Keratinocyte (primary cell): ENCODE measurements at regions not wholly inside any gene's neighbourhood (a gene's known extent, or its start where the extent isn't known, plus 50 kb on each side); places are given as distances from the start of the nearest gene placed in this dataset.

Experiments
- EZH2 ChIP-seq: IDR thresholded peaks from one replicate; pipeline ENCODE4 v1.6.1; 2012; ENCODE audit warnings: inconsistent platforms, mild to moderate bottlenecking, low read length, moderate library complexity
- TF ChIP-seq, protein P1 (sequence below), 3 experiments: IDR thresholded peaks in 1 of 3; conservative IDR thresholded peaks in 1 of 3; optimal IDR thresholded peaks in 1 of 3; 2 replicates in 2 of 3; 3 replicates in 1 of 3; pipeline versions ENCODE3 to v1.5.1; 2011; ENCODE audit warnings: low read length in 3 of 3, mild to moderate bottlenecking in 3 of 3, moderate library complexity in 2 of 3, control low read depth in 1 of 3, inconsistent platforms in 1 of 3; ENCODE audit not compliant: insufficient read depth in 2 of 3; ENCODE audit errors: extremely low read depth in 1 of 3

DNA sequence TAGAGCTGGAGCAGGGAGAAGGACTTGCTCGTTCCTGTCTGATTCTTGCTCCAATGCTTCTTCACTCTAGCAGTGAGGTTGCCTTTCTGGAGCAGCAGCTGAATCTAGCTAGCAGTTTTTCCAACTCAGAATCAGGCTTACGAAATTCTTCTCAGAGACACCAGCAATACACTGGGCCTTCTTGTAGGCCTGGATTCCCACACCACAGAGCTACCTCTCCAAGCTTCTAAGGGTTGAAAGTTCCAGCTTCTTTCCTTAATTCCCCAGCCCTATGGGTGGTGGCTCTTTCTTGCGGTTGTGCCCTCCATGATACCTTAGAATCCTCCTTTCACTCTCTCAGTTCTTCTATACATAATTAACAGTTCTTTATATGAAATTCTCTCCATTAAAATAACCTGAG, 586.6 kb downstream of the INHBA start:
- TF ChIP-seq, protein P1, sequence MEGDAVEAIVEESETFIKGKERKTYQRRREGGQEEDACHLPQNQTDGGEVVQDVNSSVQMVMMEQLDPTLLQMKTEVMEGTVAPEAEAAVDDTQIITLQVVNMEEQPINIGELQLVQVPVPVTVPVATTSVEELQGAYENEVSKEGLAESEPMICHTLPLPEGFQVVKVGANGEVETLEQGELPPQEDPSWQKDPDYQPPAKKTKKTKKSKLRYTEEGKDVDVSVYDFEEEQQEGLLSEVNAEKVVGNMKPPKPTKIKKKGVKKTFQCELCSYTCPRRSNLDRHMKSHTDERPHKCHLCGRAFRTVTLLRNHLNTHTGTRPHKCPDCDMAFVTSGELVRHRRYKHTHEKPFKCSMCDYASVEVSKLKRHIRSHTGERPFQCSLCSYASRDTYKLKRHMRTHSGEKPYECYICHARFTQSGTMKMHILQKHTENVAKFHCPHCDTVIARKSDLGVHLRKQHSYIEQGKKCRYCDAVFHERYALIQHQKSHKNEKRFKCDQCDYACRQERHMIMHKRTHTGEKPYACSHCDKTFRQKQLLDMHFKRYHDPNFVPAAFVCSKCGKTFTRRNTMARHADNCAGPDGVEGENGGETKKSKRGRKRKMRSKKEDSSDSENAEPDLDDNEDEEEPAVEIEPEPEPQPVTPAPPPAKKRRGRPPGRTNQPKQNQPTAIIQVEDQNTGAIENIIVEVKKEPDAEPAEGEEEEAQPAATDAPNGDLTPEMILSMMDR (optimal IDR thresholded peaks at IDR 0.05 in 1 of 3, IDR thresholded peaks at IDR 0.05 in 1 of 3, conservative IDR thresholded peaks at IDR 0.05 in 1 of 3; ENCODE audit: extremely low read depth in 1 of 3, insufficient read depth in 2 of 3, low read length in 3 of 3), result no peak
- no peak for TF ChIP-seq EZH2
